GM23338 (cell line): ENCODE measurements at regions not wholly inside any gene's neighbourhood (a gene's known extent, or its start where the extent isn't known, plus 50 kb on each side); places are given as distances from the start of the nearest gene placed in this dataset.

Source experiments
- ATAC-seq: fragments of 200-7000 bp; cut with Tn5 transposase; 3 replicates; pipeline ENCODE4 v1.9.1; 2020
- DNase-seq: peaks from one replicate; pipeline ENCODE4 v3.0.0-alpha.2; 2015; ENCODE audit warnings: low spot score
- H2AFZ ChIP-seq: fragments of 200-600 bp; sonication (generic); 2 replicates; pipeline ENCODE4 v1.8.0; 2016; ENCODE audit warnings: antibody characterized with exemption, mild to moderate bottlenecking, moderate library complexity
- H3F3A ChIP-seq: fragments of 200-600 bp; sonication (generic); replicated peaks from 2 replicates; pipeline ENCODE4 v1.8.0; 2017; ENCODE audit warnings: antibody characterized with exemption, mixed run types, low read depth
- H3K27ac ChIP-seq: fragments of 200-600 bp; sonication (generic); 2 replicates; pipeline ENCODE4 v1.6.1; 2016; ENCODE audit warnings: low read depth
- H3K27me3 ChIP-seq: fragments of 200-600 bp; sonication (generic); 2 replicates; pipeline ENCODE4 v1.8.0; 2016; ENCODE audit warnings: mild to moderate bottlenecking, mixed run types, moderate library complexity; ENCODE audit not compliant: insufficient read depth
- H3K36me3 ChIP-seq: fragments of 200-600 bp; sonication (generic); 2 replicates; pipeline ENCODE4 v1.8.0; 2016; ENCODE audit warnings: mild to moderate bottlenecking; ENCODE audit not compliant: insufficient read depth
- H3K4me1 ChIP-seq: fragments of 200-600 bp; sonication (generic); 2 replicates; pipeline ENCODE4 v1.8.0; 2016; ENCODE audit warnings: mild to moderate bottlenecking, moderate library complexity; ENCODE audit not compliant: insufficient read depth
- H3K4me2 ChIP-seq: fragments of 200-600 bp; sonication (generic); 2 replicates; pipeline ENCODE4 v1.7.1; 2017; ENCODE audit warnings: mixed run types
- H3K4me3 ChIP-seq: fragments of 200-600 bp; sonication (generic); 2 replicates; pipeline ENCODE4 v1.6.1; 2016; ENCODE audit warnings: mixed run types
- H3K79me2 ChIP-seq: fragments of 200-600 bp; sonication (generic); replicated peaks from 2 replicates; pipeline ENCODE4 v1.8.0; 2017; ENCODE audit warnings: mild to moderate bottlenecking; ENCODE audit not compliant: insufficient read depth
- H3K9me2 ChIP-seq: fragments of 200-600 bp; sonication (generic); 2 replicates; pipeline ENCODE4 v1.8.0; 2017; ENCODE audit not compliant: insufficient read depth
- H4K20me1 ChIP-seq: fragments of 200-600 bp; sonication (generic); replicated peaks from 2 replicates; pipeline ENCODE4 v1.8.0; 2017; ENCODE audit warnings: mild to moderate bottlenecking; ENCODE audit not compliant: insufficient read depth
- H3K27ac Mint-ChIP-seq: 2 replicates; pipeline ENCODE4 v1.8.0; 2020; ENCODE audit warnings: inconsistent platforms, mild to moderate bottlenecking, moderate library complexity, mixed read lengths
- H3K27me3 Mint-ChIP-seq: 3 replicates; pipeline ENCODE4 v1.8.0; 2022; ENCODE audit warnings: low read depth, mild to moderate bottlenecking, moderate library complexity, mixed read lengths, inconsistent platforms; ENCODE audit not compliant: insufficient read depth, poor library complexity
- H3K36me3 Mint-ChIP-seq: 3 replicates; pipeline ENCODE4 v1.8.0; 2021; ENCODE audit warnings: low read depth, mild to moderate bottlenecking, inconsistent platforms, moderate library complexity, mixed read lengths
- H3K4me1 Mint-ChIP-seq: 3 replicates; pipeline ENCODE4 v1.8.0; 2020; ENCODE audit warnings: mild to moderate bottlenecking, inconsistent platforms, mixed read lengths
- H3K4me3 Mint-ChIP-seq: 3 replicates; pipeline ENCODE4 v1.8.0; 2021; ENCODE audit warnings: moderate library complexity, mild to moderate bottlenecking, inconsistent platforms, mixed read lengths
- H3K9me3 Mint-ChIP-seq: 3 replicates; pipeline ENCODE4 v1.8.0; 2020; ENCODE audit warnings: moderate library complexity, mild to moderate bottlenecking, inconsistent platforms, mixed read lengths
- CREB1 ChIP-seq: fragments of 250-450 bp; sonication (Bioruptor Pico); IDR thresholded peaks from 2 replicates; pipeline ENCODE4 v1.5.0; 2020; ENCODE audit warnings: low read depth, mild to moderate bottlenecking, moderate library complexity
- CTCF ChIP-seq, 2 experiments: fragments of 200-600 bp in 1 of 2; sonication (generic) in 1 of 2; conservative IDR thresholded peaks; 2 replicates each; pipeline versions ENCODE4 v1.5.1 to v1.6.1; 2016 to 2017; ENCODE audit warnings: antibody characterized with exemption in 2 of 2, low read depth in 2 of 2, mild to moderate bottlenecking in 2 of 2, moderate library complexity in 1 of 2
- ETS1 ChIP-seq: IDR thresholded peaks from 2 replicates; pipeline ENCODE4 v1.6.1; 2016; ENCODE audit warnings: antibody characterized with exemption
- EZH2 ChIP-seq: fragments of 200-600 bp; sonication (generic); IDR thresholded peaks from one replicate; pipeline ENCODE4 v1.8.0; 2017; ENCODE audit warnings: antibody characterized with exemption, mild to moderate bottlenecking, low read depth; ENCODE audit not compliant: unreplicated experiment
- EZH2phosphoT487 ChIP-seq: fragments of 200-600 bp; sonication (generic); IDR thresholded peaks from one replicate; pipeline ENCODE4 v1.8.1; 2018; ENCODE audit warnings: antibody characterized with exemption; ENCODE audit not compliant: unreplicated experiment
- JUNB ChIP-seq: IDR thresholded peaks from one replicate; pipeline ENCODE4 v1.6.1; 2016; ENCODE audit warnings: antibody characterized with exemption; ENCODE audit not compliant: unreplicated experiment
- NANOG ChIP-seq: IDR thresholded peaks from 2 replicates; pipeline ENCODE4 v1.6.1; 2016; ENCODE audit warnings: antibody characterized with exemption, borderline replicate concordance
- POLR2AphosphoS5 ChIP-seq: IDR thresholded peaks from 2 replicates; pipeline ENCODE4 v1.6.1; 2016; ENCODE audit warnings: antibody characterized with exemption, low read depth
- REST ChIP-seq: IDR thresholded peaks from one replicate; pipeline ENCODE4 v1.6.1; 2018; ENCODE audit warnings: antibody characterized with exemption; ENCODE audit not compliant: unreplicated experiment
- STAT1 ChIP-seq: IDR thresholded peaks from one replicate; pipeline ENCODE4 v1.6.1; 2016; ENCODE audit warnings: antibody characterized with exemption; ENCODE audit not compliant: unreplicated experiment
- ZNF114 ChIP-seq: fragments of 250-450 bp; sonication (Bioruptor Pico); IDR thresholded peaks from 2 replicates; pipeline ENCODE4 v1.5.0; 2020; ENCODE audit warnings: mild to moderate bottlenecking, moderate library complexity
- ZNF331 ChIP-seq: fragments of 250-450 bp; sonication (Bioruptor Pico); IDR thresholded peaks from 2 replicates; pipeline ENCODE4 v1.5.0; 2020; ENCODE audit warnings: low read depth, mild to moderate bottlenecking, moderate library complexity
- ZNF462 ChIP-seq: fragments of 250-450 bp; sonication (Bioruptor Pico); IDR thresholded peaks from 2 replicates; pipeline ENCODE4 v1.5.0; 2020; ENCODE audit warnings: mild to moderate bottlenecking, moderate library complexity

GRCh38 chr5:44199408-44199807 lies 189.8 kb downstream of the FGF10 start:
- Histone ChIP-seq H3K4me1 (no peaks in the 10 kb centered on the region), H2AFZ (no peak overlapping the region), H4K20me1 (no peaks in the 10 kb centered on the region), H3F3A (no peaks in the 10 kb centered on the region), H3K4me3 (no peak overlapping the region), H3K79me2 (no peaks in the 10 kb centered on the region), H3K36me3 (no peaks in the 10 kb centered on the region), H3K27ac (no peak overlapping the region), H3K9me2 (0 out of 2 replicates have a peak, but pooled peaks cover 5% of the 10 kb centered on the region), H3K4me2 (no peak overlapping the region), H3K27me3 (no peaks in the 10 kb centered on the region)
- ATAC-seq (no peak), DNase-seq (no peak)
- Mint-ChIP-seq H3K4me1 (no peaks in the 10 kb centered on the region), H3K27me3 (no peaks in the 10 kb centered on the region), H3K36me3 (peaks cover 7% of the 10 kb centered on the region), H3K4me3 (no peak overlapping the region), H3K27ac (no peak overlapping the region), H3K9me3 (peaks cover 31% of the 10 kb centered on the region)
- TF ChIP-seq REST (no peak), EZH2phosphoT487 (no peak), ZNF331 (no peak), STAT1 (no peak), POLR2AphosphoS5 (no peak), NANOG (no peak), JUNB (no peak), ETS1 (no peak), CTCF (conservative IDR thresholded peaks at IDR 0.05; ENCODE audit: low read depth in 2 of 2) (no peak), ZNF462 (CRISPR knock-in tag) (no peak), ZNF114 (no peak), CREB1 (no peak), EZH2 (no peak)
